ENCODE measurements at regions not wholly inside any gene's neighbourhood (a gene's known extent, or its start where the extent isn't known, plus 50 kb on each side); places are given as distances from the start of the nearest gene placed in this dataset.

DNA sequence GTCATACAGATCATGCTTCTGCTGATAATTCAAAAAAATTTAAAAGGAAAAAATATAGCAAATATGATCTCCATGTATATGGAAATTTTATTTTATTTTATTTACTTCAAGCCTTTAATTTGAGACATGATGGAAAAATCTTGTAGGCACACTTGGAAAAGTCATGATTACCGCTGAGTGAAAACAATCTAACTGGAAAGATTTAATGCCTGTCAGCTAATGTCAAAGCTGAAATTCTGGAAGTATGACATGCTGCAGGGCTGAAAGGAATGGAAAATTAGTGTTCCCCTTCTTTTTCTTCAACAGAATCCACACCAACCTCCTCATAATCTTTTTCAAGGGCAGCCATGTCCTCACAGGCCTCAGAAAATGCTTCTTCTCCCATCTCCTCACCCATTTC lies 58.2 kb downstream of the RPRM start:
- TF ChIP-seq, protein P1, sequence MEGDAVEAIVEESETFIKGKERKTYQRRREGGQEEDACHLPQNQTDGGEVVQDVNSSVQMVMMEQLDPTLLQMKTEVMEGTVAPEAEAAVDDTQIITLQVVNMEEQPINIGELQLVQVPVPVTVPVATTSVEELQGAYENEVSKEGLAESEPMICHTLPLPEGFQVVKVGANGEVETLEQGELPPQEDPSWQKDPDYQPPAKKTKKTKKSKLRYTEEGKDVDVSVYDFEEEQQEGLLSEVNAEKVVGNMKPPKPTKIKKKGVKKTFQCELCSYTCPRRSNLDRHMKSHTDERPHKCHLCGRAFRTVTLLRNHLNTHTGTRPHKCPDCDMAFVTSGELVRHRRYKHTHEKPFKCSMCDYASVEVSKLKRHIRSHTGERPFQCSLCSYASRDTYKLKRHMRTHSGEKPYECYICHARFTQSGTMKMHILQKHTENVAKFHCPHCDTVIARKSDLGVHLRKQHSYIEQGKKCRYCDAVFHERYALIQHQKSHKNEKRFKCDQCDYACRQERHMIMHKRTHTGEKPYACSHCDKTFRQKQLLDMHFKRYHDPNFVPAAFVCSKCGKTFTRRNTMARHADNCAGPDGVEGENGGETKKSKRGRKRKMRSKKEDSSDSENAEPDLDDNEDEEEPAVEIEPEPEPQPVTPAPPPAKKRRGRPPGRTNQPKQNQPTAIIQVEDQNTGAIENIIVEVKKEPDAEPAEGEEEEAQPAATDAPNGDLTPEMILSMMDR (IDR thresholded peaks at IDR 0.05): no peak
- TF ChIP-seq POLR2AphosphoS5 (IDR thresholded peaks at IDR 0.05): no peak
- TF ChIP-seq POLR2A (IDR thresholded peaks at IDR 0.05): no peak
